Mesothelial cell of epicardium (in vitro differentiated cells): ENCODE measurements at regions not wholly inside any gene's neighbourhood (a gene's known extent, or its start where the extent isn't known, plus 50 kb on each side); places are given as distances from the start of the nearest gene placed in this dataset.
"Not testable (repeated sequence)": the region's sequence is repeated elsewhere in the genome, so short reads cannot be mapped to it uniquely, and the experiment has no call there.

ENCODE experiments used
- DNase-seq, 2 experiments: peaks; one replicate each; pipeline ENCODE4 v3.0.0; 2021; ENCODE audit warnings: low spot score in 2 of 2; ENCODE audit not compliant: unreplicated experiment in 2 of 2
- H3K27ac Mint-ChIP-seq: 2 replicates; pipeline ENCODE4 v1.8.0; 2021; ENCODE audit warnings: mixed read lengths
- H3K27me3 Mint-ChIP-seq: 2 replicates; pipeline ENCODE4 v1.8.0; 2021; ENCODE audit warnings: low read depth, mixed read lengths
- H3K36me3 Mint-ChIP-seq: 2 replicates; pipeline ENCODE4 v1.8.0; 2021; ENCODE audit warnings: mixed read lengths
- H3K4me1 Mint-ChIP-seq: 2 replicates; pipeline ENCODE4 v1.8.0; 2021; ENCODE audit warnings: mixed read lengths
- H3K4me3 Mint-ChIP-seq: 2 replicates; pipeline ENCODE4 v1.8.0; 2021; ENCODE audit warnings: mild to moderate bottlenecking, moderate library complexity, mixed read lengths
- H3K9me3 Mint-ChIP-seq: 2 replicates; pipeline ENCODE4 v1.8.0; 2021; ENCODE audit warnings: mixed read lengths
- CTCF ChIP-seq: fragments of 200-600 bp; sonication (generic); IDR thresholded peaks from one replicate; pipeline ENCODE4 v1.5.0; 2021; ENCODE audit warnings: antibody characterized with exemption; ENCODE audit not compliant: unreplicated experiment

- TF ChIP-seq CTCF = no peak
- no peaks in the 10 kb centered on the region for H3K27me3 Mint-ChIP-seq
- H3K36me3 Mint-ChIP-seq = no peaks in the 10 kb centered on the region
- H3K4me3 Mint-ChIP-seq = no peak overlapping the region
- H3K9me3 Mint-ChIP-seq = peaks cover under 1% of the 10 kb centered on the region
- no peak for DNase-seq
- H3K4me1 Mint-ChIP-seq = no peaks in the 10 kb centered on the region
- H3K27ac Mint-ChIP-seq = no peak overlapping the region
Observed at GRCh38 chr3:137572931-137573330, 191.2 kb upstream of the SOX14 start.

- H3K4me1 Mint-ChIP-seq = no peaks in the 10 kb centered on the region
- H3K4me3 Mint-ChIP-seq = no peak overlapping the region
- peaks cover 3% of the 10 kb centered on the region for H3K27me3 Mint-ChIP-seq
- peaks cover 19% of the 10 kb centered on the region for H3K9me3 Mint-ChIP-seq
- no peak overlapping the region for H3K27ac Mint-ChIP-seq
- DNase-seq = no peak
- TF ChIP-seq CTCF = no peak
- H3K36me3 Mint-ChIP-seq = no peaks in the 10 kb centered on the region
Observed at GRCh38 chr3:137582484-137582883, 181.6 kb upstream of the SOX14 start.

GRCh38 chr3:137583256-137583655, 180.9 kb upstream of the SOX14 start:
- Mint-ChIP-seq H3K4me3 (no peak overlapping the region), H3K27ac (no peak overlapping the region), H3K9me3 (peaks cover 19% of the 10 kb centered on the region), H3K27me3 (peaks cover 3% of the 10 kb centered on the region), H3K36me3 (no peaks in the 10 kb centered on the region), H3K4me1 (no peaks in the 10 kb centered on the region)
- no peak for DNase-seq
- no peak for TF ChIP-seq CTCF

GRCh38 chr3:137588871-137589270, 175.2 kb upstream of the SOX14 start:
- Mint-ChIP-seq H3K27ac (no peak overlapping the region), H3K9me3 (peaks cover 14% of the 10 kb centered on the region), H3K27me3 (no peaks in the 10 kb centered on the region), H3K36me3 (no peaks in the 10 kb centered on the region), H3K4me3 (no peak overlapping the region), H3K4me1 (no peaks in the 10 kb centered on the region)
- DNase-seq = no peak
- no peak for TF ChIP-seq CTCF

- H3K27me3 Mint-ChIP-seq, H3K36me3 Mint-ChIP-seq, H3K4me1 Mint-ChIP-seq, H3K27ac Mint-ChIP-seq, DNase-seq, H3K4me3 Mint-ChIP-seq, H3K9me3 Mint-ChIP-seq: not testable (repeated sequence)
Observed at GRCh38 chr3:137595415-137595814, 168.7 kb upstream of the SOX14 start.

GRCh38 chr3:137610723-137611122, 153.4 kb upstream of the SOX14 start:
- Mint-ChIP-seq H3K4me1 (no peaks in the 10 kb centered on the region), H3K4me3 (no peak overlapping the region), H3K27ac (no peak overlapping the region), H3K27me3 (peaks cover 1% of the 10 kb centered on the region), H3K9me3 (no peaks in the 10 kb centered on the region), H3K36me3 (no peaks in the 10 kb centered on the region)
- no peak for DNase-seq
- no peak for TF ChIP-seq CTCF
